ENCODE measurements at regions not wholly inside any gene's neighbourhood (a gene's known extent, or its start where the extent isn't known, plus 50 kb on each side); places are given as distances from the start of the nearest gene placed in this dataset.
"Not testable (repeated sequence)": the region's sequence is repeated elsewhere in the genome, so short reads cannot be mapped to it uniquely, and the experiment has no call there.

GRCh38 chrX:148080593-148080992, 99.5 kb downstream of the FMR1NB start:
- no peak for DNase-seq
- no peak overlapping the region for H3K4me3 ChIP-seq
- H3K4me1 ChIP-seq (ENCODE audit: insufficient read depth): no peaks in the 10 kb centered on the region
- TF ChIP-seq CTCF (IDR thresholded peaks at IDR 0.05) (no peak), POLR2A (IDR thresholded peaks at IDR 0.05) (no peak), EP300 (IDR thresholded peaks at IDR 0.05) (no peak)
- intact Hi-C loops (cut with DNase I): no loop called here
- no peak overlapping the region for H3K27ac ChIP-seq
- H3K9me3 ChIP-seq: no peaks in the 10 kb centered on the region
- H3K27me3 ChIP-seq: no peaks in the 10 kb centered on the region
- 25 to 36% (median 34%) methylated on average over 2 of the region's 2 CpGs for WGBS, 3 donors
- H3K36me3 ChIP-seq: no peaks in the 10 kb centered on the region

GRCh38 chrX:148084611-148085010, 103.5 kb downstream of the FMR1NB start:
- no peak for TF ChIP-seq POLR2A (IDR thresholded peaks at IDR 0.05)
- Histone ChIP-seq H3K27me3 (no peaks in the 10 kb centered on the region), H3K36me3 (no peaks in the 10 kb centered on the region), H3K27ac (no peak overlapping the region), H3K4me3 (no peak overlapping the region), H3K4me1 (ENCODE audit: insufficient read depth) (no peaks in the 10 kb centered on the region), H3K9me3 (no peaks in the 10 kb centered on the region)
- intact Hi-C loops (cut with DNase I): no loop called here
- WGBS, 3 donors: 10 to 16% (median 11%) methylated on average over 1 of the region's 1 CpG
- no peak for DNase-seq

GRCh38 chrX:148120151-148120550, 139.0 kb downstream of the FMR1NB start:
- intact Hi-C loops (cut with DNase I): no loop called here
- no peaks in the 10 kb centered on the region for H3K9me3 ChIP-seq
- no peaks in the 10 kb centered on the region for H3K36me3 ChIP-seq
- no peak overlapping the region for H3K27ac ChIP-seq
- no peaks in the 10 kb centered on the region for H3K4me1 ChIP-seq (ENCODE audit: insufficient read depth)
- H3K27me3 ChIP-seq: no peaks in the 10 kb centered on the region
- TF ChIP-seq CTCF (IDR thresholded peaks at IDR 0.05) (no peak), POLR2A (IDR thresholded peaks at IDR 0.05) (no peak), EP300 (IDR thresholded peaks at IDR 0.05) (no peak)
- 55 to 67% (median 60%) methylated on average over 3 of the region's 3 CpGs for WGBS, 3 donors
- no peak overlapping the region for H3K4me3 ChIP-seq
- DNase-seq: no peak

GRCh38 chrX:148120999-148121623, 140.0 kb downstream of the FMR1NB start:
- intact Hi-C loops (cut with DNase I): no loop called here
- no peak overlapping the region for H3K27ac ChIP-seq
- no peak overlapping the region for H3K4me3 ChIP-seq
- no peak for TF ChIP-seq EP300 (IDR thresholded peaks at IDR 0.05)
- TF ChIP-seq CTCF (IDR thresholded peaks at IDR 0.05): no peak
- TF ChIP-seq POLR2A (IDR thresholded peaks at IDR 0.05): no peak
- H3K36me3 ChIP-seq: no peaks in the 10 kb centered on the region
- H3K27me3 ChIP-seq: no peaks in the 10 kb centered on the region
- H3K4me1 ChIP-seq (ENCODE audit: insufficient read depth): no peaks in the 10 kb centered on the region
- no peak for DNase-seq
- no peaks in the 10 kb centered on the region for H3K9me3 ChIP-seq
- WGBS, 3 donors: 38 to 42% (median 40%) methylated on average over 3 of the region's 3 CpGs

GRCh38 chrX:148128872-148129505, 147.9 kb downstream of the FMR1NB start:
- not testable (repeated sequence) for H3K36me3 ChIP-seq
- 70 to 77% (median 76%) methylated on average over 32 to 35 of the region's 35 CpGs for WGBS, 3 donors

More at GRCh38 chrX:148128872-148129505, 147.9 kb downstream of the FMR1NB start:
- intact Hi-C loops (cut with DNase I); H3K4me3 ChIP-seq; H3K9me3 ChIP-seq; H3K4me1 ChIP-seq (ENCODE audit: insufficient read depth); H3K27ac ChIP-seq; H3K27me3 ChIP-seq; DNase-seq: not testable (repeated sequence)
